Esophagus squamous epithelium (tissue), 4 donors: ENCODE measurements at regions not wholly inside any gene's neighbourhood (a gene's known extent, or its start where the extent isn't known, plus 50 kb on each side); places are given as distances from the start of the nearest gene placed in this dataset.

Experiments used
- CTCF ChIP-seq, 6 experiments: fragments of 450-650 bp in 4 of 6; fragments of 200-600 bp in 2 of 6; sonication (generic) in 2 of 6; IDR thresholded peaks; one replicate each; pipeline ENCODE4 v1.5.1; 2016 to 2019; ENCODE audit warnings: antibody characterized with exemption in 6 of 6, mild to moderate bottlenecking in 4 of 6, moderate library complexity in 4 of 6
- POLR2A ChIP-seq, 4 donors: fragments of 450-650 bp; IDR thresholded peaks; one replicate each; pipeline ENCODE4 v1.6.1; 2017; ENCODE audit warnings: antibody characterized with exemption in 4 of 4, mild to moderate bottlenecking in 4 of 4, moderate library complexity in 3 of 4

DNA sequence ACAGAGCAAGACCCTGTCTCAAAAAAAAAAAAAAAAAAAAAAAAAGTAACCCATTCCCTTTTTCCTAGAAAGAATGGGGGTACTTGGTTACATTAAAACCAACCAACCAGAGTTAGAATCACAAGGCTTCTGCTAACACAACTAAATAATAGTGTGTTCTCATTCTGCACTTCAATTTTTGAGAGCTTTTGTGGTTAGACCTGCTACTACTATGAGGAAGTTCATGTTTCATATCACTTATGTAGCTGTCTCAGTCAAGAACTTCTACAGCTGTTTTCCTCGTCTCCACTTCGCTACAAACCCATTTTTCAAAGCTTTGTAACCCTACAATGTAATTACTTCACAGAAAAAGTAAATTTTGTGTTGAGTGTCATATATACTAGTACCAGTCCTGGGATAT lies 58.3 kb downstream of the PDHA2 start:
- TF ChIP-seq CTCF (IDR thresholded peaks at IDR 0.05) (no peak), POLR2A (IDR thresholded peaks at IDR 0.05) (no peak)
